ENCODE measurements at regions not wholly inside any gene's neighbourhood (a gene's known extent, or its start where the extent isn't known, plus 50 kb on each side); places are given as distances from the start of the nearest gene placed in this dataset.

DNA sequence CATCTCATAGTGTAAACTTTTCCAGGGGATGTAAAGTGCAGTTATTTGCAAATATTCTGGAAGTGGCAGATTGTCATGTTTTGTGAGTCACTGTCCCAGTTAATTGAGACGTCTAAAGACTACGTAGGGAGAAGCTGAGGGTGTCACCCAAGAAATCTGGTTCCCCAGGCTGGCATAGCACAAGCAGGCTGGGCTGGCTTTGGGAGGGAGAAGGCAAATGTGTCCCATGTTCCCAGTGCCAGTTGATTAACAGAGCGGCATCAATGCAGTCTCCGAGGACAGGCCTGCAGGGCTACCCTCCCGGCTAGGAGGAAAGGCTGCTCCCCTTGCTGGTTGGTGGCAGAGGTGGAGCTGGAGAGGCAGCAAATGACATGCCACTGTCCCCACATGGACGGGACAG, 388.3 kb upstream of the MKI67 start:
- Mint-ChIP-seq H3K4me3 (no peak overlapping the region), H3K9me3 (no peaks in the 10 kb centered on the region), H3K4me1 (ENCODE audit: low read depth) (no peaks in the 10 kb centered on the region), H3K27ac (no peak overlapping the region), H3K27me3 (no peaks in the 10 kb centered on the region), H3K36me3 (ENCODE audit: low read depth) (no peaks in the 10 kb centered on the region)

DNA sequence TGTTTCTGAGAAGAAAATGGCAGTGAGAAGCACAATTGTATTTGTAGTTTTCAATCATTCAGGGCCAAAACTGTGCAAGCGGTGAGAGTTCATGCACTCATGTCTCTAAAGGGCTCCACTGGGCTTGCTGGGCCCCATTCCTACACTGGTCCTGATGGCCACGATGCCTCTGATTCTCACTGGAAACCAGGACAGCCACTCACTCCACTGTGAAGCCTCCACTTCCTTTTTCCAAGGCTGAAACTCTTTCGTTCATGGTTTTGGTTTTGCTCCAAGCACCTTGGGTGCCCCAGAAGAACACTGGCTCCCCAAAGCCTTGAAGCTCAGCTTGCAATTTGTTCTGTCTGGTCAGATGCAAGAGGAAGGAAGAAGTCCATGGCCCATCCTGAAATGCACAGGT, 390.0 kb upstream of the MKI67 start:
- Mint-ChIP-seq H3K9me3 (no peaks in the 10 kb centered on the region), H3K27me3 (no peaks in the 10 kb centered on the region), H3K4me1 (ENCODE audit: low read depth) (no peaks in the 10 kb centered on the region), H3K27ac (no peak overlapping the region), H3K4me3 (no peak overlapping the region), H3K36me3 (ENCODE audit: low read depth) (no peaks in the 10 kb centered on the region)

DNA sequence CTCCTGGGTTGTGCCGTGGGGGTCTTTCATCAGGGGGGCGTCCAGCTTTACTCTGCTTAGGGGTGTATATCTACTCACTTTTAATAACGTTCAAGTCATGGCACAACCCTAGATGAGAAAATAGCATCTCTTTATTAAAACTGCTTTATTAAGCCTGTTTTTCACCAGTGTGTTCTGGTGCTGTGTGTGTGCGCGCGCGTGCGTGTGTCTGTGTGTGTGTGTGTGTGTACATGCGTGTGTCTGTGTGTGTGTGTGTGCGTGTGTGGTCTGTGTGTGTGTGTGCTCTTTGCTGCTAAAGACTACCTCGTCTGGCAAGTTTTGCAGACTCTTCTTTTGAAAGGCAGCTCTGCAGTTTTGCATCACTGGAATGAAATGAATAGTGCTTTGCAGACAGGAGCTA, 390.9 kb upstream of the MKI67 start:
- Mint-ChIP-seq H3K4me1 (ENCODE audit: low read depth) (no peaks in the 10 kb centered on the region), H3K27me3 (no peaks in the 10 kb centered on the region), H3K27ac (no peak overlapping the region), H3K9me3 (no peaks in the 10 kb centered on the region), H3K36me3 (ENCODE audit: low read depth) (no peaks in the 10 kb centered on the region), H3K4me3 (no peak overlapping the region)

DNA sequence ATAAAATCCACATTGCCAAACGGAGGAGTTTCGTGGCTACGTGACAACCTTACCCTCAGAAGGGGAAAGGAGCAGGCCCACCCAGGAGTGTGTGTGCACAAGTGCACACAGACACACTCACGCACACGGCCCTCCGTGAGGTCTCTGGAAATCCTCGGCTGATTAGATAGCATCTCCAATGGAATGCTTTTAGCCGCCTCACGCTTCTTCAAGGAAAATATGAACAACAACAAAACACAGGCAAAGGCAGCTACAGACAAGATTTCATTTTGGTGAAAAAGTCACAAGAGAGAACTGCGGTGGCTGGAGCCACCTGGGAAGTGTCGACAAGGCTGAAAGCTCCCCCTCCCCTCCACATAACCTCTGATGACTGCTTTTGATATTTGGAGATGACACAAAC, 391.8 kb upstream of the MKI67 start:
- no peaks in the 10 kb centered on the region for H3K9me3 Mint-ChIP-seq
- H3K36me3 Mint-ChIP-seq (ENCODE audit: low read depth): no peaks in the 10 kb centered on the region
- no peaks in the 10 kb centered on the region for H3K4me1 Mint-ChIP-seq (ENCODE audit: low read depth)
- H3K27ac Mint-ChIP-seq: no peak overlapping the region
- no peak overlapping the region for H3K4me3 Mint-ChIP-seq
- no peaks in the 10 kb centered on the region for H3K27me3 Mint-ChIP-seq

DNA sequence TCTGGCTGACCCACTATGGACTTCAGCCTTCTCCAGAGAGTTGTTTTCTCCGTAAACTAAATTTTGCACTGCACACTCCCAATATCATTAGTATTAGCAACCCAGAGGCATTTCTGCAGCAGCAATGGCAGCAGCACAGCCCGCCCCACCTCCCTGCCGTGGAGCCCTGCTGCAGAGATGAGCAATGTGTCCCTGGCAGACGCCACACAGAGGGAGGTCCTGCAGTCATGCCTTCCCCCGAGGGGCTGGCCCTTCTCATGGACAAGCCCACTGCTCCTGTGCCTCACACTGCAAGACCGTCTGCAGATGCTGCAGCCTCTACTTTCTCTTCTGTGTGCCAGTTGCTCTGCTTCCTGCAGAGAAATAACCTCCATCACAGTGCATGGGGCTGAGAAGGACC, 393.4 kb upstream of the MKI67 start:
- Mint-ChIP-seq H3K36me3 (ENCODE audit: low read depth) (no peaks in the 10 kb centered on the region), H3K27ac (no peak overlapping the region), H3K9me3 (no peaks in the 10 kb centered on the region), H3K27me3 (no peaks in the 10 kb centered on the region), H3K4me3 (no peak overlapping the region), H3K4me1 (ENCODE audit: low read depth) (no peaks in the 10 kb centered on the region)

DNA sequence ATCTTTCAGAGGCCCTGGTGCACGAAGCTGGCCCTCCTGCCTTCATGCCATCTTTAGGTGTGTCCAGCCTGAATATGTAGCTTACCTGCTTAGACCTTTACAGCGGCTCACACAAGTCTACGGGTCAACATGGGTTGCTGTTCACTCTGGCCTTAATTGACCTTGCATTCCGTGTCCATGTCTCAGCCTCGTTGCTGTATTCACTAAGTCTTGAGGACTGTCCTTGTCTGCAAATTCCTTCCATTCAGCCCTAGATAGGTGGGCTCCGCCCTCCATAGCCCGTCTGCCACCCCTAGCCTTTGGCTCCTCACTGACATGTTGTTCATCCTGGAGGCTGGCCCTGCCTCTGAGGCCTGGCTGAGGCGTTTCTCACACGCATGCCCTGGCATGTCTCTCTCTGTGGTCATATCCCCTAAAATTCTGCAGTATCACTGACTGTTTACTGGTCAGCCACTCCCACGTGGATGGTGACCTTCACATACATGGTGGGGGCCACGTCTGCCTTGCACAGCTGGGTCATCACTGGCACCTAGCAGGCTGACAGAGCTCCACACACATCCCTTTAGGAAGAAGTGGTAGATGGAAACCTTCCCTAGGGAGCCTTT, 394.1 kb upstream of the MKI67 start:
- H3K36me3 Mint-ChIP-seq (ENCODE audit: low read depth): no peaks in the 10 kb centered on the region
- no peak overlapping the region for H3K4me3 Mint-ChIP-seq
- no peaks in the 10 kb centered on the region for H3K9me3 Mint-ChIP-seq
- H3K27ac Mint-ChIP-seq: no peak overlapping the region
- H3K4me1 Mint-ChIP-seq (ENCODE audit: low read depth): no peaks in the 10 kb centered on the region
- H3K27me3 Mint-ChIP-seq: no peaks in the 10 kb centered on the region

DNA sequence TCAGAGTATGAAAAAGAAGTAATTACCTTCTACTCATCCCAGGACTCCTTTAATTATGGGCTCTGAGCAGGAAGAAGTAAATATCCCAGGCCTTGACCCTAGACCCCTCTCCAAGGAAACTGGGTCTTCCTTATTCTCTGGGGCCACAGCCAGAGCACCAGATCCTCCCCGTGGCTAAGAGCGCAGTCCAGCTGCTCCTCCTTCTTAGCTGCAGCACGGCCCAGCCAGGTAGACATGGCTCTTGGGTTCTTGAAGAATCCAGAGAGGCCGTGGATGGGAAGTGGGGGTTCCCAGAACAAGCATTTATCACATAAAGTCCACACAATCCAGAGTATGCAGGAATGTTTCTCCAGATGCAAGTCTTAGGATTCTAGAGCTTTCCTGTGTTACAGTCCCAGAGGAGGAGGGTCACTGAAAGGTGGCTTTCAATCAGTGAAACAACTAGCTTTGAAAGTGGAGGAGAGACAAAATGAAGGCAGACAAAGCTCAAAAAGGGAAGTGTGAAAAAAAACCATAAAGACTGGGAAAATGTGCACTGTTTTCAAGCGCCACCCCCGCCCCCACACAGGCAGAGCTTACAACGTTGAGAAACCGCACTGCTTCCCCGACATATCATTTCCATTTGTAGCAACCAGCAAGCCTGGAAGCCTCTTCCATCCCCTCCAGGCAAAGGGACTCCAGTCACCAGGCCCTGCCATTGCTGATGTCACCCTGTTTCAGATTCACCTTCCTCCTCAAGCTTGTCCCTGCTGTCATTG, 396.5 kb upstream of the MKI67 start:
- Mint-ChIP-seq H3K9me3 (no peaks in the 10 kb centered on the region), H3K27me3 (no peaks in the 10 kb centered on the region), H3K4me3 (no peak overlapping the region), H3K36me3 (ENCODE audit: low read depth) (no peaks in the 10 kb centered on the region), H3K4me1 (ENCODE audit: low read depth) (no peaks in the 10 kb centered on the region), H3K27ac (no peak overlapping the region)

DNA sequence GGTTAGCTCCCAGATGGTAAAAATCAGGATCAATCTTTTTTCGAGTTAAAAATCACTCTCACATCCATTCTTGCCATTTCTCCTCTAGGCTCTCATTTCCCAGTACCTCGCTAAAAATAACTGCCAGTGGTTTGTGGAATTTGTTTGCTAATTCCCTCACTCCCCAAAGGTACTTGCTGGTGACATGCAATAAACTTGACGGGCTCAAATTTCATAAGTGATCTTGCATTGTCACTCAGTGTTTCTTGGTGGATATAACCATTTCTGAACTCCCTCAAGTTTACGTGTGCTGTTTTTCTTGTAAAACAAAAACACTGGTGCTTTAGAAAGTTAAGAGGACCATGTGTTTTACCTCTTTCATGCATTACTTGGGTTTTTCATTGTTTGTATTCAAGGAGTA, 399.2 kb upstream of the MKI67 start:
- no peak overlapping the region for H3K4me3 Mint-ChIP-seq
- H3K9me3 Mint-ChIP-seq: no peaks in the 10 kb centered on the region
- H3K27me3 Mint-ChIP-seq: no peaks in the 10 kb centered on the region
- H3K27ac Mint-ChIP-seq: no peak overlapping the region
- H3K4me1 Mint-ChIP-seq (ENCODE audit: low read depth): no peaks in the 10 kb centered on the region
- no peaks in the 10 kb centered on the region for H3K36me3 Mint-ChIP-seq (ENCODE audit: low read depth)

DNA sequence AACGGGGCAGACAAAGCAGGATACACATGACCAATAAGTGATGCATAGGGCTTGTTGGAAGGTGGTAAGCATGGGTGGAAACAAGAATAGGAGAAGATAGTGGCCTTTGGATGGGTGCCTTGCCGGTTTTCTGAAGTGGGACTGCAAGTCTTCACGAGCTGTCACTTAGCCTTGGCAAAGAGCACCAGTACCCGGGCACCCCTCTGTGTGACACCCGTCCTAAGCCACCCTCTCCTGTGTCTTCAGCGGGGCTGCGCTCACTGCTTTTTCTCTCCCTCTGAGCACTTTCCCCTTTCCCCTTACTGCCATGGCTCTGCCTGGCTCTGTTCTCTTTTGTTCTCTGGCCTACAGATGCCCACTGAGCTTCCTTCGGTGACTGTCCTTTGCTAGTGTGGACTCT, 399.7 kb upstream of the MKI67 start:
- Mint-ChIP-seq H3K4me3 (no peak overlapping the region), H3K9me3 (no peaks in the 10 kb centered on the region), H3K36me3 (ENCODE audit: low read depth) (no peaks in the 10 kb centered on the region), H3K27ac (no peak overlapping the region), H3K4me1 (ENCODE audit: low read depth) (no peaks in the 10 kb centered on the region), H3K27me3 (no peaks in the 10 kb centered on the region)

DNA sequence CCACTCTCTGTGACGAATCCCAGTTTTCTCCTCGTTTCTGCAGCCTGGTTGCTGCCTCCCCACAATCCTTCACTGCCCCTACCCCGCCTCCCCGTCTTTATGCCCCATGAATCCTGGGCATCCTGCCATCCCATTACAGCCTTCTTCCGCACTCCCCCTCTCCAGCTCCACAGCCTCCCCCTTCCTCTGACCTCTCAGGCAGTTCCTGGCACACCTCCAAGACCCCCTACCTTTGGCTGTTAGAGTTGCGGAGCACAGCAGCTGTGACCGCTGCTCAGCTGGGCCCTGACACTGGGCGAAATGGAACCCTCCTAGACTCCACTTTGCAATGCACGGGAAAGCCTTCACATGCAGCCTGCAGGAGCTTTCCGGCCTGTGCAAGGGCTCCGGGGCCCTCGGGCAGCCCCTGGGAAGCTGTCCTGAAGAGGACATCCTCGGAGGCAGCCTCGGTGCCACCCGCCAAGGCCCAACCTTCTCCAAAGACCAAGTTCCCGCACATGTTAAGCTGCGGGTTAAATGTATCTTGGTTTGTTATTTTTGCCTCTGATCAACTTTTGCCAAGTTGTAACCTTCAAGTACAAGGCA, 400.7 kb upstream of the MKI67 start:
- H3K4me1 Mint-ChIP-seq (ENCODE audit: low read depth): no peaks in the 10 kb centered on the region
- no peaks in the 10 kb centered on the region for H3K36me3 Mint-ChIP-seq (ENCODE audit: low read depth)
- no peak overlapping the region for H3K4me3 Mint-ChIP-seq
- H3K27me3 Mint-ChIP-seq: no peaks in the 10 kb centered on the region
- no peak overlapping the region for H3K27ac Mint-ChIP-seq
- H3K9me3 Mint-ChIP-seq: no peaks in the 10 kb centered on the region

DNA sequence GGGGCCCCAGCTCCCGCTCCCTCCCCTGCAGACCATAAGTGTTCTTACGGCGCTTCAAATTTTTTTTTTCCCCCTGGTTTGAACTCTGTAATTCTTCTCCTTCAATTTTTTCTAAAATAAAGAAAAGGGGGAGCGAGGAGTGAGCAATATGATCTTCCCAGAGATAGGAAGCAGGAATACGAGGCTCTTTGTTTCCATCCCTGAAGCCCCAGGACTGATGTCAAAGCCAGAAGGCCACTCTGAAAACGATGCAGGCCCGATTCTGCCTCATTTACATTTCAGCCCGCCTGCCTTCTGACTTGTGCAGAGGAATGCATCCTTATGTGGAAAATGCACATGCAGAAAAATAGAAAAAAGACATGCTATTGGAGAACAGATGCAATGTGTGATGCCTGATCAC, 401.5 kb upstream of the MKI67 start:
- no peaks in the 10 kb centered on the region for H3K27me3 Mint-ChIP-seq
- H3K9me3 Mint-ChIP-seq: no peaks in the 10 kb centered on the region
- no peaks in the 10 kb centered on the region for H3K4me1 Mint-ChIP-seq (ENCODE audit: low read depth)
- H3K27ac Mint-ChIP-seq: no peak overlapping the region
- no peak overlapping the region for H3K4me3 Mint-ChIP-seq
- H3K36me3 Mint-ChIP-seq (ENCODE audit: low read depth): no peaks in the 10 kb centered on the region

DNA sequence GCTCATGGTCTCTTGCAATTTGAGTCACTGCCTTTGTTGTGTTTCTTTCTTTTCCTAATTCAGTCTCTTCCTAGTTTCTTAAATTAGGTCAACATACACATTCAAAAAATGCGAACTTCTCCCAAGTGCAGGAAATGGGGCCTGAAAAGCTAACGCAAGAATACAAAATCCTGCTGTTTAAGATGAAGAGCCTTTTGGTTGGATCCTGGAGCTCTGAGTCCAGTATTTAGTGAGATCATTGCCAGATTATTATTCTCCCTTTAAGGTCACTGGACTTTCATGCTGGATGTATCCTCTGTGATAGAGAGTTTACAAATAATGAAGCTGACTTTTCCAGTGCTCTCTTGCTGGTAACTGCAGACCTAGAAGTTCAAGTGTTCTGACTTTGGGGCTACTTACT, 401.9 kb upstream of the MKI67 start:
- Mint-ChIP-seq H3K27me3 (peaks cover 4% of the 10 kb centered on the region), H3K27ac (no peak overlapping the region), H3K9me3 (no peaks in the 10 kb centered on the region), H3K36me3 (ENCODE audit: low read depth) (no peaks in the 10 kb centered on the region), H3K4me1 (ENCODE audit: low read depth) (no peaks in the 10 kb centered on the region), H3K4me3 (no peak overlapping the region)

DNA sequence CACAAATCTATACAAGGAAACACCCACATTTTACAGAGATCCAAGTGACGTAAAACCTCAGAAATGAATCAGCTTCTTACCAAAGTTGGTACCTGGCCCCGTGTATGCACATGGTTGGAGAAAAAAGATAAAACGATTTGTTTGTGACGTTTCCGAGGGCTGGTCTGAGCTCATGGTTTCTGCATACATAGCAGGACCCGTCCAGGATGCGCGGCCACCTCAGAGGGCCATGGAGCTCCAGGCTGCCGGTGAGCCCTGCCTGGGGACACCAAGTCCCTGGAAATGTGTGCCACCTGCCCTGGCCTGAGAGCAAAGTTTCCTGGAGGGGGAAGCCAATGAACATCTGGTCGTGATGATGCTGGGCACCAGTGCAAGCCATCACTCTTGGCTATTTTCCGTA, 402.6 kb upstream of the MKI67 start:
- H3K4me1 Mint-ChIP-seq (ENCODE audit: low read depth): no peaks in the 10 kb centered on the region
- peaks cover 4% of the 10 kb centered on the region for H3K27me3 Mint-ChIP-seq
- H3K27ac Mint-ChIP-seq: no peak overlapping the region
- H3K4me3 Mint-ChIP-seq: no peak overlapping the region
- H3K9me3 Mint-ChIP-seq: no peaks in the 10 kb centered on the region
- no peaks in the 10 kb centered on the region for H3K36me3 Mint-ChIP-seq (ENCODE audit: low read depth)

DNA sequence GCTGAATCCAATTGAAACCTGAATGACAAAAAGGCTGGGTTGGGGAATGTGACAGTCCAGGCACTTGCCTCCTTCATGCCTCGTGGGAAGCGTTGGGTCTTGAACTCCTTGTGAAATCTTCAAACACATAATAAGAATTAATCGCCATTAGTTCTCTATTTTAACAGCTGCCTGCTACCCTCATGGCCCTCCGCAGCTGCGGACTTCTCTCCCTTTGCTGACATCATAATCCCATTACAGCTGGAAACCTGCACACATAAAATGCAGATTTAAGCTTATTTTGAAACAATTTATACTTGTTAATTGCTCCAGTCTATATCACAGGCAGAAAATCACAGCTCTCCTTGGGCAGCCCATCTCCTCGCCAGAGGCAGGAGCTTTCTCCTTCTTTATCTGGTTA, 403.0 kb upstream of the MKI67 start:
- Mint-ChIP-seq H3K9me3 (no peaks in the 10 kb centered on the region), H3K27me3 (peaks cover 4% of the 10 kb centered on the region), H3K36me3 (ENCODE audit: low read depth) (no peaks in the 10 kb centered on the region), H3K4me1 (ENCODE audit: low read depth) (no peaks in the 10 kb centered on the region), H3K27ac (no peak overlapping the region), H3K4me3 (no peak overlapping the region)

DNA sequence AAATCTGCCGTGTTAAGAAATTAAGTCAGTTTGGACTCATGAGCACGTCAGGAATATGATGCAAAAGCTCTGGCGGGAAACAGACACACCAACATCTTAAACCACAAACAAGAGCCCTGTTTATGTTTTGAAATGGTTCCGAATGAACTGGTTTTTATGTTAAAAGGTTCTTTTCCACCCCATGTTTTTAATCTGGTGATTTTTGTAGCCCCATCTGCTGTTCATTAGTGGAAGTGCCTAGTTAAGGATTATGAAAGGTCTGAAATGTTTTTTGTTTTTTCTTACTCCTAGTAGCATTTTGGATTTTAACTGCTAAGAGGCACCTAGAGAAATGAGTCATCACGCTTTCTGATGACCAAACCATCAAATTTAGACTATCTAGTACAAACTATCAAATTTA, 404.1 kb upstream of the MKI67 start:
- Mint-ChIP-seq H3K9me3 (no peaks in the 10 kb centered on the region), H3K4me3 (no peak overlapping the region), H3K36me3 (ENCODE audit: low read depth) (no peaks in the 10 kb centered on the region), H3K27ac (no peak overlapping the region), H3K4me1 (ENCODE audit: low read depth) (no peaks in the 10 kb centered on the region), H3K27me3 (peaks cover 4% of the 10 kb centered on the region)

DNA sequence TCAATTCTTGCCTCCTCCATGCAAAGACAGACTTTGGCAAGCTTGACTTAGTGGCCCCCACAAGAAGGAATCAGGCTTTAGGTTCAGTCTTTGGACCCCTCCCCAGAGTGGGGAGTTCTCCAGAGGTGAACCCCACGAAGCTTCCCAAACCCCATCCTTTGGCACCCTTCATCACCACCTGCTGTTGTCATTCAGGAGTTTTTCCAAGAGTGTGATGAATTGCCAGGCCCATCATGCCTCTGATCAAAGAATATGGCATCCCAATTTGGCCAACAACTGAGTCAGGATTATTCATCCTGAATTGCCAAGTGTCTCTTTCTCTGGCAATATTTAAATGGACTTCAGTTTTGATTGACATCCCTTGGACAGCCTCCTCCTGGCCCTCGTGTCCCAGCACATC, 404.7 kb upstream of the MKI67 start:
- Mint-ChIP-seq H3K36me3 (ENCODE audit: low read depth) (no peaks in the 10 kb centered on the region), H3K27me3 (peaks cover 5% of the 10 kb centered on the region), H3K9me3 (no peaks in the 10 kb centered on the region), H3K27ac (no peak overlapping the region), H3K4me3 (no peak overlapping the region), H3K4me1 (ENCODE audit: low read depth) (no peaks in the 10 kb centered on the region)

All from stimulated activated naive CD8-positive, alpha-beta T cell treated with anti-CD3 and anti-CD28 coated beads, Interleukin-15, Interleukin-2, amounts not matched to agents 100 ng/mL and 50 ng/mL, for 24 hours (primary cell).